Neural cell (in vitro differentiated cells): ENCODE measurements at regions not wholly inside any gene's neighbourhood (a gene's known extent, or its start where the extent isn't known, plus 50 kb on each side); places are given as distances from the start of the nearest gene placed in this dataset.

Source experiments
- H2AFZ ChIP-seq: fragments of 200-600, 300-800 bp; sonication (generic), shearing (Covaris generic); 2 replicates; pipeline ENCODE4 v1.6.0; 2014; ENCODE audit warnings: low read depth, mild to moderate bottlenecking, antibody characterized with exemption, low read length, moderate library complexity
- H3F3A ChIP-seq: fragments of 200-600 bp; shearing (Covaris generic); 2 replicates; pipeline ENCODE4 v1.6.1; 2016; ENCODE audit warnings: mild to moderate bottlenecking, moderate library complexity, mixed read lengths, antibody characterized with exemption, low read length; ENCODE audit not compliant: insufficient read depth, poor library complexity, severe bottlenecking
- H3K27ac ChIP-seq: fragments of 200-600, 300-800 bp; sonication (generic), shearing (Covaris generic); 2 replicates; pipeline ENCODE4 v1.5.1; 2014; ENCODE audit warnings: mild to moderate bottlenecking, low read length, moderate library complexity
- H3K27me3 ChIP-seq: fragments of 300-800, 200-600 bp; sonication (generic), shearing (Covaris generic); 2 replicates; pipeline ENCODE4 v1.6.0; 2014; ENCODE audit warnings: mild to moderate bottlenecking, low read depth, low read length, moderate library complexity; ENCODE audit not compliant: insufficient read depth
- H3K36me3 ChIP-seq: fragments of 300-800, 200-600 bp; sonication (generic), shearing (Covaris generic); 2 replicates; pipeline ENCODE4 v1.5.1; 2014; ENCODE audit warnings: mild to moderate bottlenecking, antibody characterized with exemption, low read length, moderate library complexity; ENCODE audit not compliant: insufficient read depth
- H3K4me2 ChIP-seq: fragments of 300-800, 200-600 bp; sonication (generic), shearing (Covaris generic); 2 replicates; pipeline ENCODE4 v1.6.0; 2014; ENCODE audit warnings: mild to moderate bottlenecking, low read length
- H3K4me3 ChIP-seq: fragments of 300-800, 200-600 bp; sonication (generic), shearing (Covaris generic); 2 replicates; pipeline ENCODE4 v1.5.1; 2014; ENCODE audit warnings: mild to moderate bottlenecking, low read length, moderate library complexity
- H3K79me2 ChIP-seq: fragments of 200-600 bp; shearing (Covaris generic); replicated peaks from 2 replicates; pipeline ENCODE4 v1.6.0; 2014; ENCODE audit warnings: mild to moderate bottlenecking, low read length, moderate library complexity; ENCODE audit not compliant: insufficient read depth
- H3K9ac ChIP-seq: fragments of 300-800, 200-600 bp; sonication (generic), shearing (Covaris generic); 2 replicates; pipeline ENCODE4 v1.6.1; 2016; ENCODE audit warnings: mild to moderate bottlenecking, low read length, mixed read lengths
- H3K9me2 ChIP-seq: fragments of 200-600 bp; shearing (Covaris generic); 2 replicates; pipeline ENCODE4 v1.6.1; 2016; ENCODE audit warnings: mild to moderate bottlenecking, low read length, mixed read lengths; ENCODE audit not compliant: insufficient read depth
- H3K9me3 ChIP-seq: fragments of 200-600, 300-800 bp; sonication (generic), shearing (Covaris generic); 2 replicates; pipeline ENCODE4 v1.6.1; 2016; ENCODE audit warnings: mild to moderate bottlenecking, mixed run types, low read length, moderate library complexity, mixed read lengths
- H4K20me1 ChIP-seq: fragments of 200-600 bp; shearing (Covaris generic); 2 replicates; pipeline ENCODE4 v1.6.1; 2016; ENCODE audit warnings: mild to moderate bottlenecking, mixed run types; ENCODE audit not compliant: insufficient read depth
- EP300 ChIP-seq: fragments of 450-650 bp; conservative IDR thresholded peaks from 2 replicates; pipeline ENCODE4 v1.6.1; 2014; ENCODE audit warnings: antibody characterized with exemption, mild to moderate bottlenecking, moderate library complexity; ENCODE audit not compliant: poor library complexity, severe bottlenecking
- EZH2 ChIP-seq: fragments of 200-600, 300-800 bp; shearing (Covaris generic), sonication (generic); IDR thresholded peaks from 2 replicates; pipeline ENCODE4 v1.6.1; 2014; ENCODE audit warnings: antibody characterized with exemption, low read length, borderline replicate concordance, mild to moderate bottlenecking; ENCODE audit not compliant: insufficient read depth, poor library complexity, severe bottlenecking
- MXI1 ChIP-seq: fragments of 450-650 bp; conservative IDR thresholded peaks from 2 replicates; pipeline ENCODE4 v1.6.1; 2014; ENCODE audit warnings: antibody characterized with exemption, mild to moderate bottlenecking; ENCODE audit not compliant: poor library complexity, severe bottlenecking
- POLR2AphosphoS5 ChIP-seq: IDR thresholded peaks from 2 replicates; pipeline ENCODE4 v1.6.1; 2012
- RAD21 ChIP-seq: fragments of 450-650 bp; conservative IDR thresholded peaks from 2 replicates; pipeline ENCODE4 v1.6.1; 2014; ENCODE audit warnings: antibody characterized with exemption, mild to moderate bottlenecking, moderate library complexity
- REST ChIP-seq: IDR thresholded peaks from 2 replicates; pipeline ENCODE4 v1.6.1; 2012; ENCODE audit warnings: borderline replicate concordance
- SMC3 ChIP-seq: fragments of 450-650 bp; conservative IDR thresholded peaks from 2 replicates; pipeline ENCODE4 v1.6.1; 2014; ENCODE audit warnings: antibody characterized with exemption, mild to moderate bottlenecking, moderate library complexity; ENCODE audit not compliant: poor library complexity
- TAF1 ChIP-seq: IDR thresholded peaks from 2 replicates; pipeline ENCODE4 v1.6.1; 2012; ENCODE audit warnings: low read depth
- TF ChIP-seq, protein P1 (sequence below): fragments of 450-650 bp; IDR thresholded peaks from 2 replicates; pipeline ENCODE4 v1.5.1; 2014; ENCODE audit warnings: antibody characterized with exemption, mild to moderate bottlenecking, moderate library complexity; ENCODE audit not compliant: poor library complexity, severe bottlenecking

- H3F3A ChIP-seq, result no peaks in the 10 kb centered on the region
- H2AFZ ChIP-seq, result no peak overlapping the region
- H3K4me3 ChIP-seq, result no peak overlapping the region
- H3K79me2 ChIP-seq, result no peaks in the 10 kb centered on the region
- TF ChIP-seq REST (no peak), EP300 (no peak), EZH2 (no peak)
- no peaks in the 10 kb centered on the region for H3K9me2 ChIP-seq
- no peaks in the 10 kb centered on the region for H3K36me3 ChIP-seq
- H3K9ac ChIP-seq, result no peak overlapping the region
- H3K9me3 ChIP-seq, result no peaks in the 10 kb centered on the region
- no peak overlapping the region for H3K27ac ChIP-seq
- H4K20me1 ChIP-seq, result no peaks in the 10 kb centered on the region
- H3K27me3 ChIP-seq, result no peaks in the 10 kb centered on the region
- no peak overlapping the region for H3K4me2 ChIP-seq
These were observed 55.1 kb upstream of the SERTAD2 start for GRCh38 chr2:64708829-64709228.

- Histone ChIP-seq H3K9me3 (no peaks in the 10 kb centered on the region), H3K27ac (no peak overlapping the region), H3K4me2 (no peak overlapping the region), H3K9ac (no peak overlapping the region), H3K9me2 (no peaks in the 10 kb centered on the region), H3F3A (no peaks in the 10 kb centered on the region), H3K27me3 (no peaks in the 10 kb centered on the region), H4K20me1 (no peaks in the 10 kb centered on the region), H3K79me2 (no peaks in the 10 kb centered on the region), H3K36me3 (no peaks in the 10 kb centered on the region), H3K4me3 (no peak overlapping the region), H2AFZ (no peak overlapping the region)
- TF ChIP-seq RAD21, result no peak
- no peak for TF ChIP-seq REST
- no peak for TF ChIP-seq TAF1
- TF ChIP-seq MXI1, result no peak
- TF ChIP-seq POLR2AphosphoS5, result no peak
- no peak for TF ChIP-seq EZH2
- TF ChIP-seq, protein P1, sequence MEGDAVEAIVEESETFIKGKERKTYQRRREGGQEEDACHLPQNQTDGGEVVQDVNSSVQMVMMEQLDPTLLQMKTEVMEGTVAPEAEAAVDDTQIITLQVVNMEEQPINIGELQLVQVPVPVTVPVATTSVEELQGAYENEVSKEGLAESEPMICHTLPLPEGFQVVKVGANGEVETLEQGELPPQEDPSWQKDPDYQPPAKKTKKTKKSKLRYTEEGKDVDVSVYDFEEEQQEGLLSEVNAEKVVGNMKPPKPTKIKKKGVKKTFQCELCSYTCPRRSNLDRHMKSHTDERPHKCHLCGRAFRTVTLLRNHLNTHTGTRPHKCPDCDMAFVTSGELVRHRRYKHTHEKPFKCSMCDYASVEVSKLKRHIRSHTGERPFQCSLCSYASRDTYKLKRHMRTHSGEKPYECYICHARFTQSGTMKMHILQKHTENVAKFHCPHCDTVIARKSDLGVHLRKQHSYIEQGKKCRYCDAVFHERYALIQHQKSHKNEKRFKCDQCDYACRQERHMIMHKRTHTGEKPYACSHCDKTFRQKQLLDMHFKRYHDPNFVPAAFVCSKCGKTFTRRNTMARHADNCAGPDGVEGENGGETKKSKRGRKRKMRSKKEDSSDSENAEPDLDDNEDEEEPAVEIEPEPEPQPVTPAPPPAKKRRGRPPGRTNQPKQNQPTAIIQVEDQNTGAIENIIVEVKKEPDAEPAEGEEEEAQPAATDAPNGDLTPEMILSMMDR, result no peak
- no peak for TF ChIP-seq EP300
- no peak for TF ChIP-seq SMC3
These were observed 57.6 kb upstream of the SERTAD2 start for GRCh38 chr2:64711252-64711800.
